PC-3 (cell line): ENCODE measurements at regions not wholly inside any gene's neighbourhood (a gene's known extent, or its start where the extent isn't known, plus 50 kb on each side); places are given as distances from the start of the nearest gene placed in this dataset.

Experiments
- ATAC-seq: fragments of 200-7000 bp; cut with Tn5 transposase; 2 replicates; pipeline ENCODE4 v1.9.1; 2020; ENCODE audit warnings: mild to moderate bottlenecking, moderate library complexity
- BruUV-seq: library from RNA; stranded (reverse); fragments of 400-500 nt; replicated peaks from 2 replicates; lab custom pipeline; 2021; lab: Mats Ljungman, UMichigan
- CTCF ChIA-PET: fragments of 300-600 bp; sonication (Branson Sonifier 250); formaldehyde crosslinking; loops from one replicate; lab custom pipeline; 2022; ENCODE audit warnings: antibody characterized with exemption; lab: Charles Lee
- POLR2A ChIA-PET: fragments of 300-600 bp; sonication (Branson Sonifier 250); formaldehyde crosslinking; loops from one replicate; lab custom pipeline; 2022; ENCODE audit warnings: antibody characterized with exemption; ENCODE audit not compliant: unreplicated experiment; lab: Charles Lee
- DNase-seq: peaks from one replicate; pipeline ENCODE4 v3.0.0-alpha.2; 2015
- H2AFZ ChIP-seq: fragments of 300-600 bp; sonication (generic); 2 replicates; pipeline ENCODE4 v1.6.0; 2016; ENCODE audit warnings: antibody characterized with exemption, low read length
- H3F3A ChIP-seq: fragments of 300-600 bp; sonication (generic); one replicate; pipeline ENCODE4 v1.6.0; 2017; ENCODE audit warnings: antibody characterized with exemption, low read length, control low read depth, mild to moderate bottlenecking; ENCODE audit not compliant: unreplicated experiment
- H3K27ac ChIP-seq: fragments of 300-600 bp; sonication (generic); 2 replicates; pipeline ENCODE4 v1.5.1; 2016; ENCODE audit warnings: mild to moderate bottlenecking, low read length
- H3K27me3 ChIP-seq: fragments of 300-600 bp; sonication (generic); 2 replicates; pipeline ENCODE4 v1.6.1; 2016; ENCODE audit warnings: low read length, mixed read lengths
- H3K36me3 ChIP-seq: fragments of 300-600 bp; sonication (generic); 2 replicates; pipeline ENCODE4 v1.6.1; 2016; ENCODE audit warnings: low read depth, mixed run types, low read length, mixed read lengths
- H3K4me1 ChIP-seq: fragments of 300-600 bp; sonication (generic); 2 replicates; pipeline ENCODE4 v1.5.1; 2016; ENCODE audit warnings: low read length; ENCODE audit not compliant: insufficient read depth
- H3K4me2 ChIP-seq: fragments of 300-600 bp; sonication (generic); 2 replicates; pipeline ENCODE4 v1.6.0; 2016; ENCODE audit warnings: low read length
- H3K4me3 ChIP-seq: fragments of 300-600 bp; sonication (generic); 2 replicates; pipeline ENCODE4 v1.5.1; 2016; ENCODE audit warnings: mild to moderate bottlenecking, low read length, mixed read lengths
- H3K79me2 ChIP-seq: fragments of 300-600 bp; sonication (generic); 2 replicates; pipeline ENCODE4 v1.6.1; 2017; ENCODE audit warnings: low read length, mixed read lengths
- H3K9ac ChIP-seq: fragments of 300-600 bp; sonication (generic); 2 replicates; pipeline ENCODE4 v1.6.0; 2016; ENCODE audit warnings: mild to moderate bottlenecking, low read length
- H3K9me2 ChIP-seq: fragments of 300-600 bp; sonication (generic); replicated peaks from 2 replicates; pipeline ENCODE4 v1.6.1; 2016; ENCODE audit warnings: mixed run types, low read length, mixed read lengths
- H3K9me3 ChIP-seq: fragments of 300-600 bp; sonication (generic); 2 replicates; pipeline ENCODE4 v1.6.1; 2016; ENCODE audit warnings: low read length, mixed read lengths
- H4K20me1 ChIP-seq: fragments of 300-600 bp; sonication (generic); 2 replicates; pipeline ENCODE4 v1.6.1; 2016; ENCODE audit warnings: low read length, mixed read lengths
- EZH2 ChIP-seq: fragments of 300-600 bp; sonication (generic); IDR thresholded peaks from one replicate; pipeline ENCODE4 v1.6.1; 2017; ENCODE audit warnings: antibody characterized with exemption, mild to moderate bottlenecking, low read length; ENCODE audit not compliant: unreplicated experiment
- EZH2phosphoT487 ChIP-seq: fragments of 300-600 bp; sonication (generic); IDR thresholded peaks from 2 replicates; pipeline ENCODE4 v1.6.1; 2018; ENCODE audit warnings: mild to moderate bottlenecking, antibody characterized with exemption, low read length, borderline replicate concordance
- intact Hi-C: fragments of 100-400 bp; cut with micrococcal nuclease; formaldehyde crosslinking; loops from 2 replicates; pipeline ENCODE4 v1.9.0; 2023
- TF ChIP-seq, protein P1 (sequence below): fragments of 300-600 bp; sonication (generic); conservative IDR thresholded peaks from 2 replicates; pipeline ENCODE4 v1.5.1; 2017; ENCODE audit warnings: antibody characterized with exemption, low read depth, mild to moderate bottlenecking, low read length

GRCh38 chr6:71577766-71578165 is 289.2 kb downstream of the OGFRL1 start:
- Histone ChIP-seq H3K9ac (no peak overlapping the region), H3K79me2 (no peaks in the 10 kb centered on the region), H2AFZ (no peak overlapping the region), H4K20me1 (no peaks in the 10 kb centered on the region), H3K9me3 (no peaks in the 10 kb centered on the region), H3K4me2 (no peak overlapping the region), H3K4me3 (no peak overlapping the region), H3K4me1 (0 out of 2 replicates have a peak, but pooled peaks cover 5% of the 10 kb centered on the region), H3K9me2 (no peaks in the 10 kb centered on the region), H3F3A (no peaks in the 10 kb centered on the region), H3K27ac (no peak overlapping the region), H3K27me3 (no peaks in the 10 kb centered on the region), H3K36me3 (no peaks in the 10 kb centered on the region)
- ATAC-seq (no peak), DNase-seq (no peak)
- no TSS peak for BruUV-seq
- no peak for TF ChIP-seq EZH2
- no peak for TF ChIP-seq EZH2phosphoT487
- TF ChIP-seq, protein P1, sequence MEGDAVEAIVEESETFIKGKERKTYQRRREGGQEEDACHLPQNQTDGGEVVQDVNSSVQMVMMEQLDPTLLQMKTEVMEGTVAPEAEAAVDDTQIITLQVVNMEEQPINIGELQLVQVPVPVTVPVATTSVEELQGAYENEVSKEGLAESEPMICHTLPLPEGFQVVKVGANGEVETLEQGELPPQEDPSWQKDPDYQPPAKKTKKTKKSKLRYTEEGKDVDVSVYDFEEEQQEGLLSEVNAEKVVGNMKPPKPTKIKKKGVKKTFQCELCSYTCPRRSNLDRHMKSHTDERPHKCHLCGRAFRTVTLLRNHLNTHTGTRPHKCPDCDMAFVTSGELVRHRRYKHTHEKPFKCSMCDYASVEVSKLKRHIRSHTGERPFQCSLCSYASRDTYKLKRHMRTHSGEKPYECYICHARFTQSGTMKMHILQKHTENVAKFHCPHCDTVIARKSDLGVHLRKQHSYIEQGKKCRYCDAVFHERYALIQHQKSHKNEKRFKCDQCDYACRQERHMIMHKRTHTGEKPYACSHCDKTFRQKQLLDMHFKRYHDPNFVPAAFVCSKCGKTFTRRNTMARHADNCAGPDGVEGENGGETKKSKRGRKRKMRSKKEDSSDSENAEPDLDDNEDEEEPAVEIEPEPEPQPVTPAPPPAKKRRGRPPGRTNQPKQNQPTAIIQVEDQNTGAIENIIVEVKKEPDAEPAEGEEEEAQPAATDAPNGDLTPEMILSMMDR: no peak
- ChIA-PET CTCF (no interaction called here), POLR2A (no interaction called here)
- intact Hi-C loops: no loop called here

GRCh38 chr6:71579902-71580301 is 291.3 kb downstream of the OGFRL1 start:
- H3K9me2 ChIP-seq: no peaks in the 10 kb centered on the region
- H2AFZ ChIP-seq: no peak overlapping the region
- no peak for DNase-seq
- no peaks in the 10 kb centered on the region for H3K79me2 ChIP-seq
- POLR2A ChIA-PET: no interaction called here
- no peaks in the 10 kb centered on the region for H3K27me3 ChIP-seq
- intact Hi-C loops: no loop called here
- H3K4me3 ChIP-seq: no peak overlapping the region
- TF ChIP-seq, protein P1: no peak
- TF ChIP-seq EZH2 (no peak), EZH2phosphoT487 (no peak)
- H4K20me1 ChIP-seq: no peaks in the 10 kb centered on the region
- H3K9me3 ChIP-seq: no peaks in the 10 kb centered on the region
- H3F3A ChIP-seq: no peaks in the 10 kb centered on the region
- ATAC-seq: no peak
- H3K9ac ChIP-seq: no peak overlapping the region
- CTCF ChIA-PET: no interaction called here
- no peaks in the 10 kb centered on the region for H3K36me3 ChIP-seq
- H3K4me2 ChIP-seq: no peak overlapping the region
- H3K27ac ChIP-seq: no peak overlapping the region
- H3K4me1 ChIP-seq: 0 out of 2 replicates have a peak, but pooled peaks cover 5% of the 10 kb centered on the region
- BruUV-seq: no TSS peak

DNA sequence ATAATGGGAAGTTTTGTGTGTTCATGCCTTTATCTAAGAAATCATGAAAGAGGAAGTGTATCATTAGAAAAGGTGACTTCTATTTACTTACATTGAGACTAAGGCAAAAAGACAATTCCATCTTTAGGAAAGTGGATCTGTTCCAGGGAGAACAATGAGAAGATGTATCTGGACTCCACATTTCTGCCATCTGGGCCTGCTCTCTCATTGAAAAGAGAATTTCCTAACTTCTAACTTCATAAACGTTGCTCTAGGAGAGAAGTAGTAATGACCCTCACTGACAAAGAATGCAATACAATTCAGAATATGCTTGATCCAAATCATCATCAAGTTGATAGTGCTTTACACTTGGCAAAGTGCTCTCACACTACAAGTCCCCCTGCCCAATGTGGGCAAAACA is 294.2 kb downstream of the OGFRL1 start:
- no peak overlapping the region for H3K27ac ChIP-seq
- no peak overlapping the region for H3K9ac ChIP-seq
- H3K27me3 ChIP-seq: no peaks in the 10 kb centered on the region
- H3K36me3 ChIP-seq: no peaks in the 10 kb centered on the region
- 0 out of 2 replicates have a peak, but pooled peaks cover 5% of the 10 kb centered on the region for H3K4me1 ChIP-seq
- no peak overlapping the region for H3K4me2 ChIP-seq
- no peak for ATAC-seq
- H3K79me2 ChIP-seq: no peaks in the 10 kb centered on the region
- no peak for TF ChIP-seq EZH2
- H3F3A ChIP-seq: no peaks in the 10 kb centered on the region
- H4K20me1 ChIP-seq: no peaks in the 10 kb centered on the region
- no peaks in the 10 kb centered on the region for H3K9me2 ChIP-seq
- CTCF ChIA-PET: no interaction called here
- POLR2A ChIA-PET: no interaction called here
- H3K9me3 ChIP-seq: no peaks in the 10 kb centered on the region
- intact Hi-C loops: no loop called here
- H3K4me3 ChIP-seq: no peak overlapping the region
- DNase-seq: no peak
- no peak overlapping the region for H2AFZ ChIP-seq
- BruUV-seq: no TSS peak
